Brain microvascular endothelial cell (primary cell): ENCODE measurements at regions not wholly inside any gene's neighbourhood (a gene's known extent, or its start where the extent isn't known, plus 50 kb on each side); places are given as distances from the start of the nearest gene placed in this dataset.

ENCODE experiments used
- DNase-seq: peaks from one replicate; pipeline ENCODE4 v3.0.0-alpha.2; 2020
- H3K27ac ChIP-seq: fragments of 250-450 bp; sonication (Bioruptor Pico); 2 replicates; pipeline ENCODE4 v1.5.1; 2020; ENCODE audit warnings: mild to moderate bottlenecking, moderate library complexity
- H3K27me3 ChIP-seq: fragments of 250-450 bp; sonication (Bioruptor Pico); replicated peaks from 2 replicates; pipeline ENCODE4 v1.5.1; 2020; ENCODE audit warnings: mild to moderate bottlenecking
- H3K36me3 ChIP-seq: fragments of 250-450 bp; sonication (Bioruptor Pico); replicated peaks from 2 replicates; pipeline ENCODE4 v1.5.1; 2020; ENCODE audit warnings: mild to moderate bottlenecking
- H3K4me3 ChIP-seq: 2 replicates; pipeline ENCODE4 v1.5.1; 2011; ENCODE audit warnings: low read depth, mild to moderate bottlenecking, control low read depth, low read length, moderate library complexity
- in situ Hi-C: cut with HindIII; loops from 2 replicates; pipeline ENCODE4 v1.10.0; 2017; ENCODE audit warnings: low sequenced_read_pairs, low pct_ligation_motif_present
- TF ChIP-seq, protein P1 (sequence below): IDR thresholded peaks from 2 replicates; pipeline ENCODE4 v1.5.1; 2011; ENCODE audit warnings: low read depth, mild to moderate bottlenecking, moderate library complexity, low read length, control low read depth, inconsistent platforms; ENCODE audit errors: missing control alignments

DNA sequence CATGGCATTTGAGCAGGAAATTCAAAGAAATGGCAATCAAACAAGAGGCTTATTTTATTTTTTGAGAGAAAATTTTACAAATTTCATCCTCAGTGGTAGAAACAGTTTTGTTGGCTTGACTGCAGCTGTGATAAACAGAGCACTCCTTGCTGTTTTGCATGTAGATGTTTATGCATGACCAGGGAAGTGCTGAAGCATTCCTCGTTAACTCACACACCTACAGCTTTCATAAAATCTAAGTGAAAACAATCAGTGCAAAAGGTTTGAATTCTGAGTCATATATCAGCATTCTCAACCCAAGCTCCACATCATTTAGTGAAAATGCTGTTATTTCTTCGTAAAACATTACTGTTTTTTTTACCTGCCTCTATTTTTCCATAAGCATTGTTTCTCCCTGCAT is 146.6 kb upstream of the CCDC68 start:
- TF ChIP-seq, protein P1, sequence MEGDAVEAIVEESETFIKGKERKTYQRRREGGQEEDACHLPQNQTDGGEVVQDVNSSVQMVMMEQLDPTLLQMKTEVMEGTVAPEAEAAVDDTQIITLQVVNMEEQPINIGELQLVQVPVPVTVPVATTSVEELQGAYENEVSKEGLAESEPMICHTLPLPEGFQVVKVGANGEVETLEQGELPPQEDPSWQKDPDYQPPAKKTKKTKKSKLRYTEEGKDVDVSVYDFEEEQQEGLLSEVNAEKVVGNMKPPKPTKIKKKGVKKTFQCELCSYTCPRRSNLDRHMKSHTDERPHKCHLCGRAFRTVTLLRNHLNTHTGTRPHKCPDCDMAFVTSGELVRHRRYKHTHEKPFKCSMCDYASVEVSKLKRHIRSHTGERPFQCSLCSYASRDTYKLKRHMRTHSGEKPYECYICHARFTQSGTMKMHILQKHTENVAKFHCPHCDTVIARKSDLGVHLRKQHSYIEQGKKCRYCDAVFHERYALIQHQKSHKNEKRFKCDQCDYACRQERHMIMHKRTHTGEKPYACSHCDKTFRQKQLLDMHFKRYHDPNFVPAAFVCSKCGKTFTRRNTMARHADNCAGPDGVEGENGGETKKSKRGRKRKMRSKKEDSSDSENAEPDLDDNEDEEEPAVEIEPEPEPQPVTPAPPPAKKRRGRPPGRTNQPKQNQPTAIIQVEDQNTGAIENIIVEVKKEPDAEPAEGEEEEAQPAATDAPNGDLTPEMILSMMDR = no peak
- no peak for DNase-seq
- no peaks in the 10 kb centered on the region for H3K36me3 ChIP-seq
- H3K27ac ChIP-seq = no peak overlapping the region
- H3K4me3 ChIP-seq = no peak overlapping the region
- in situ Hi-C loops = no loop called here
- no peaks in the 10 kb centered on the region for H3K27me3 ChIP-seq

DNA sequence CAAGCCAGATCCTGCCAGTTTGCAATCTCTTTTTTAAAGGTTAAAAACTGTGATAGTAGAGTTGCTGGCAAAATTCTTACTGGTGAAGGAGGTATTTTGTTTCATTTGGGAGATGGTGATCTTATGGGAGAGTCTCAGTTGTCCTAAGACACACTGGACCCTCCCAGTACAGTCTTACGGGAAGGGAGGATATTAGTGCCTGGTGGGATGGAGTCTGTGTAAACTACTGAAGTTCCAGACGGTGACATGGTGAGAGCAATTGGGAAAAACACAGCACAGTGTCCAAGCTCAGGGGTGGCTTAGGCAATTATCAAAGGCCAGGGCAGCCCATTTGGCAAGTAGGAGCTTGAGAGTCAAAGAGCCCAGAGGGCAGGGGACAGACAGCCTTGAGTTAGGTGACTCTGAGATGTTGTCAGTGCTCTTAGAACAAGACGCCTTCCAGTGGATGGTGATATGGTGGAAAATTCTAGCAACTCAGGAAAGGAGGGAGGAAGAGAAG is 143.7 kb upstream of the CCDC68 start:
- TF ChIP-seq, protein P1 = no peak
- H3K27me3 ChIP-seq = no peaks in the 10 kb centered on the region
- no peaks in the 10 kb centered on the region for H3K36me3 ChIP-seq
- no peak overlapping the region for H3K4me3 ChIP-seq
- no peak for DNase-seq
- in situ Hi-C loops = no loop called here
- no peak overlapping the region for H3K27ac ChIP-seq

DNA sequence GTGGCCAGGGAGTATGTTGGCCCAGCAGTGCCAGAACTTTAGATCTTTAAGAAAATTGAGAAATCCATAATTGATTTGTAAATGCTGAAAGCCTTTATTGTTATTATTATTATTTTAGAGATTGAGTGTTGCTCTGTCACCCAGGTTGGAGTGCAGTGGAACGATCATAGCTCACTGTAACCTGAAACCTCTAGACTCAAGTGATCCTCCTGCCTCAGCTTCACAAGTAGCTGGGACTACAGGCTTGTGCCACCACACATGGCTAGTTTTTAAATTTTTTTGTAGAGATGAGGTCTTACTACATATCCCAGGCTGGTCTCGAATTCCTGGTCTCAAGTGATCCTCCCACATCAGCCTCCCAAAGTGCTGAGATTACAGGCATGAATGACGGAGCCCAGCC is 143.2 kb upstream of the CCDC68 start:
- Histone ChIP-seq H3K27ac (no peak overlapping the region), H3K4me3 (no peak overlapping the region), H3K27me3 (no peaks in the 10 kb centered on the region), H3K36me3 (no peaks in the 10 kb centered on the region)
- in situ Hi-C loops = no loop called here
- no peak for DNase-seq
- TF ChIP-seq, protein P1 = no peak

DNA sequence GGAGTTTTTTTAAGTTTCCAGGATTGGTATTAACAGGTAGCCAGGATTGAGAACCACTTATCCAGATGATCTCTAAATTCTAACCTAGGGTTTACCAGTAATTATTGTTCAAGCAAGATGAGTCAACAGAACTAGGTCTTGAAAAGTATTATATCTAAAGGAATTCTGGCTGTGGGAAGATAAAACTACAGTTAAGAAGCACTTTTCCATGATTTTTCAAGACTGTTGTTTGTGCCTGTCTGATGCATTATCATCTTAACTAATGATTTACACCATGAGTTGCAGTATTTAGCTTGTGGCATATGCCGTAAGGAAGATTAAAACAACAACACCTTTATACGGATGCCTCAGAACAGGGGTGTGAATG is 142.2 kb upstream of the CCDC68 start:
- Histone ChIP-seq H3K27ac (no peak overlapping the region), H3K27me3 (no peaks in the 10 kb centered on the region), H3K36me3 (no peaks in the 10 kb centered on the region), H3K4me3 (no peak overlapping the region)
- in situ Hi-C loops = no loop called here
- TF ChIP-seq, protein P1 = no peak
- no peak for DNase-seq

DNA sequence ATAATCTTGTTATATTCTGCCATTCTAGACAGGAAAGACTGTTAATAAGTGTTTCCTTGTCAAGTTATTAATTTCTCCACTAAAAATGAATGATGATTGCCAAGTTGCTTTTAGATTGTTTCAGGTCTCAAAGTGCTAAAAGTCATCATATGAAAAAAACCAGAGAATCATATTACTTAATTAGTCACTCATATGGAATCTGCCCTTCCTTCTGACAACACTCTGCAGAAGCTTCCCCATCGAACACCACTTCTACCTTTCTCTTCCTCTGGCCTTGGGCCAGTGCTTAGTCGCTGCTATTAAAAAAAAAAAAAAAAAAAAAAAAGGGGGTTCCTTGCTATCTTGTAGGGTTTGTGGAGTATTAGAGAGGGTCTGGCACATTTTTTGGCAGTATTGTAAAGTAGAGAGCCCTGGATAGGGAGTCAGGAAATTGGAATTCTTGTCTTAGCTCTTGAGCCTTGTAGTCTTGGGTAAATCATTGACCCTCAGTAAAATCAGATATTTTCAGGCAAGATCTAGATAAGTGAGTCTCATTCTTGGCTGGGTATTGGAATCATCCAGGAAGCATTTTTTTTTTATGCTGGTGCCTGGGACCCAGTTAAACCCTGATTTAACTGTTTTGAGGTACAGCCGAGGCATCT is 141.7 kb upstream of the CCDC68 start:
- in situ Hi-C loops = no loop called here
- H3K36me3 ChIP-seq = no peaks in the 10 kb centered on the region
- no peak overlapping the region for H3K4me3 ChIP-seq
- H3K27ac ChIP-seq = no peak overlapping the region
- peak; percentile 31 for DNase-seq
- no peaks in the 10 kb centered on the region for H3K27me3 ChIP-seq
- TF ChIP-seq, protein P1 = no peak
